ENCODE measurements at regions not wholly inside any gene's neighbourhood (a gene's known extent, or its start where the extent isn't known, plus 50 kb on each side); places are given as distances from the start of the nearest gene placed in this dataset.

GRCh38 chr2:234797566-234798250 is 154.1 kb upstream of the SH3BP4 start:
- Histone ChIP-seq H3K27me3 (ENCODE audit: control insufficient read depth, insufficient read depth, low read length) (no peaks in the 10 kb centered on the region), H3K4me3 (ENCODE audit: low read depth, low read length) (no peak overlapping the region), H3K36me3 (ENCODE audit: control insufficient read depth, insufficient read depth, low read length) (no peaks in the 10 kb centered on the region)
- no peak for DNase-seq (ENCODE audit: low read depth)
- TF ChIP-seq CTCF (IDR thresholded peaks at IDR 0.05; ENCODE audit: insufficient read depth, low read length, poor library complexity, severe bottlenecking), result no peak

- Histone ChIP-seq H3K36me3 (ENCODE audit: control insufficient read depth, insufficient read depth, low read length) (no peaks in the 10 kb centered on the region), H3K4me3 (ENCODE audit: low read depth, low read length) (no peak overlapping the region), H3K27me3 (ENCODE audit: control insufficient read depth, insufficient read depth, low read length) (no peaks in the 10 kb centered on the region)
- no peak for TF ChIP-seq CTCF (IDR thresholded peaks at IDR 0.05; ENCODE audit: insufficient read depth, low read length, poor library complexity, severe bottlenecking)
- no peak for DNase-seq (ENCODE audit: low read depth)
Observed at GRCh38 chr2:234796045-234796591, 155.7 kb upstream of the SH3BP4 start.

- Histone ChIP-seq H3K4me3 (ENCODE audit: low read depth, low read length) (no peak overlapping the region), H3K36me3 (ENCODE audit: control insufficient read depth, insufficient read depth, low read length) (no peaks in the 10 kb centered on the region), H3K27me3 (ENCODE audit: control insufficient read depth, insufficient read depth, low read length) (no peaks in the 10 kb centered on the region)
- no peak for DNase-seq (ENCODE audit: low read depth)
- TF ChIP-seq CTCF (IDR thresholded peaks at IDR 0.05; ENCODE audit: insufficient read depth, low read length, poor library complexity, severe bottlenecking), result no peak
Observed at GRCh38 chr2:234795272-234795920, 156.4 kb upstream of the SH3BP4 start.

GRCh38 chr2:234794866-234795265 is 157.0 kb upstream of the SH3BP4 start:
- no peak for DNase-seq (ENCODE audit: low read depth)
- Histone ChIP-seq H3K36me3 (ENCODE audit: control insufficient read depth, insufficient read depth, low read length) (no peaks in the 10 kb centered on the region), H3K4me3 (ENCODE audit: low read depth, low read length) (no peak overlapping the region), H3K27me3 (ENCODE audit: control insufficient read depth, insufficient read depth, low read length) (no peaks in the 10 kb centered on the region)
- TF ChIP-seq CTCF (IDR thresholded peaks at IDR 0.05; ENCODE audit: insufficient read depth, low read length, poor library complexity, severe bottlenecking), result no peak

GRCh38 chr2:234793212-234793785 is 158.5 kb upstream of the SH3BP4 start:
- Histone ChIP-seq H3K4me3 (ENCODE audit: low read depth, low read length) (no peak overlapping the region), H3K27me3 (ENCODE audit: control insufficient read depth, insufficient read depth, low read length) (no peaks in the 10 kb centered on the region), H3K36me3 (ENCODE audit: control insufficient read depth, insufficient read depth, low read length) (no peaks in the 10 kb centered on the region)
- no peak for TF ChIP-seq CTCF (IDR thresholded peaks at IDR 0.05; ENCODE audit: insufficient read depth, low read length, poor library complexity, severe bottlenecking)
- no peak for DNase-seq (ENCODE audit: low read depth)
